Endodermal cell (in vitro differentiated cells): ENCODE measurements at regions not wholly inside any gene's neighbourhood (a gene's known extent, or its start where the extent isn't known, plus 50 kb on each side); places are given as distances from the start of the nearest gene placed in this dataset.
"Not testable (repeated sequence)": the region's sequence is repeated elsewhere in the genome, so short reads cannot be mapped to it uniquely, and the experiment has no call there.

Source experiments
- DNase-seq: peaks from one replicate; pipeline ENCODE4 v3.0.0-alpha.2; 2017
- H3K27ac ChIP-seq: 2 replicates; pipeline ENCODE4 v1.5.1; 2013; ENCODE audit warnings: mild to moderate bottlenecking, low read depth, low read length, moderate library complexity
- H3K27me3 ChIP-seq: 2 replicates; pipeline ENCODE4 v1.6.1; 2013; ENCODE audit warnings: mild to moderate bottlenecking, low read length, moderate library complexity; ENCODE audit not compliant: insufficient read depth, control insufficient read depth, poor library complexity, severe bottlenecking
- H3K36me3 ChIP-seq: 2 replicates; pipeline ENCODE4 v1.7.0; 2013; ENCODE audit warnings: mild to moderate bottlenecking, low read length, moderate library complexity; ENCODE audit not compliant: control insufficient read depth, insufficient read depth
- H3K4me1 ChIP-seq: one replicate; pipeline ENCODE4 v1.7.0; 2013; ENCODE audit warnings: low read length; ENCODE audit not compliant: control insufficient read depth, insufficient read depth
- H3K4me3 ChIP-seq: 2 replicates; pipeline ENCODE4 v1.5.1; 2013; ENCODE audit warnings: mild to moderate bottlenecking, low read length, moderate library complexity
- H3K9ac ChIP-seq: 2 replicates; pipeline ENCODE4 v1.6.1; 2013; ENCODE audit warnings: mild to moderate bottlenecking, low read length, moderate library complexity; ENCODE audit not compliant: poor library complexity, severe bottlenecking; ENCODE audit errors: extremely low read depth
- H3K9me3 ChIP-seq: 2 replicates; pipeline ENCODE4 v1.6.1; 2013; ENCODE audit warnings: mild to moderate bottlenecking, low read length, moderate library complexity; ENCODE audit not compliant: control insufficient read depth
- H3K27ac Mint-ChIP-seq: 2 replicates; pipeline ENCODE4 v1.8.0; 2020; ENCODE audit warnings: mixed read lengths
- H3K27me3 Mint-ChIP-seq: 2 replicates; pipeline ENCODE4 v1.8.0; 2021; ENCODE audit warnings: mild to moderate bottlenecking, mixed read lengths; ENCODE audit not compliant: insufficient read depth
- H3K36me3 Mint-ChIP-seq: 2 replicates; pipeline ENCODE4 v1.8.0; 2020; ENCODE audit warnings: low read depth, mixed read lengths
- H3K4me1 Mint-ChIP-seq: 2 replicates; pipeline ENCODE4 v1.8.0; 2020; ENCODE audit warnings: mixed read lengths
- H3K4me3 Mint-ChIP-seq: 2 replicates; pipeline ENCODE4 v1.8.0; 2020; ENCODE audit warnings: mild to moderate bottlenecking, moderate library complexity, mixed read lengths
- H3K9me3 Mint-ChIP-seq: 2 replicates; pipeline ENCODE4 v1.8.0; 2020; ENCODE audit warnings: mild to moderate bottlenecking, mixed read lengths
- WGBS, 2 experiments: methylation state at CpG; one replicate each; pipeline versions ENCODE4 v1.1.5 to v1.1.7; 2013; ENCODE audit warnings: missing lambda C conversion rate in 2 of 2, mixed read lengths in 1 of 2; ENCODE audit not compliant: insufficient coverage in 1 of 2, insufficient read length in 1 of 2; 5-methylcytosine and 5-hydroxymethylcytosine counted together
- TF ChIP-seq, protein P1 (sequence below): fragments of 200-600 bp; sonication (generic); conservative IDR thresholded peaks from 2 replicates; pipeline ENCODE4 v1.5.0; 2021; ENCODE audit warnings: antibody characterized with exemption, mild to moderate bottlenecking

DNA sequence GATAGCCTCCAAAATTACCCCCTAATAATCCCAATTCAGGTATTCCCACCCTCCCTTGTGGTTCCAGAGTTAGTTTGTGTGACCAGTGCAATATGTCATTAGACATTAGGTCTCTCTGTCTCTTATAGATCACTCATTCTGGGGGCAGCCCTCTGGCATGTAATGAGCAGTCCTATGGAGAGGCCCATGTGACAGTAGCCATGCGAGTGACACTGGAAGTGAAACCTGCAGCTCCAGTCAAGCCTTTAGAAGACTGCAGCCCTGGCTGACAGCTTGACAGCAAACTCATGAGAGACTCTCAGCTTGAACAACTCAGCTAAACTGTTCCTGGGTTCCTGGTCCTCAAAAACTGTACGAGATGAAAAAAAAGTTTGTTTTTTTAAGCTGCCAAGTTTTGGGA lies 54.0 kb upstream of the HSPB3 start:
- 45 to 48% methylated on average over 2 of the region's 2 CpGs for WGBS, 2 experiments
- Histone ChIP-seq H3K36me3 (no peaks in the 10 kb centered on the region), H3K9me3 (no peaks in the 10 kb centered on the region), H3K27ac (no peak overlapping the region), H3K4me3 (no peak overlapping the region), H3K27me3 (no peaks in the 10 kb centered on the region), H3K9ac (no peak overlapping the region), H3K4me1 (no peaks in the 10 kb centered on the region)
- Mint-ChIP-seq H3K27ac (no peak overlapping the region), H3K36me3 (no peaks in the 10 kb centered on the region), H3K4me3 (no peak overlapping the region), H3K9me3 (no peaks in the 10 kb centered on the region), H3K27me3 (no peaks in the 10 kb centered on the region), H3K4me1 (peaks cover 14% of the 10 kb centered on the region)
- no peak for DNase-seq
- TF ChIP-seq, protein P1, sequence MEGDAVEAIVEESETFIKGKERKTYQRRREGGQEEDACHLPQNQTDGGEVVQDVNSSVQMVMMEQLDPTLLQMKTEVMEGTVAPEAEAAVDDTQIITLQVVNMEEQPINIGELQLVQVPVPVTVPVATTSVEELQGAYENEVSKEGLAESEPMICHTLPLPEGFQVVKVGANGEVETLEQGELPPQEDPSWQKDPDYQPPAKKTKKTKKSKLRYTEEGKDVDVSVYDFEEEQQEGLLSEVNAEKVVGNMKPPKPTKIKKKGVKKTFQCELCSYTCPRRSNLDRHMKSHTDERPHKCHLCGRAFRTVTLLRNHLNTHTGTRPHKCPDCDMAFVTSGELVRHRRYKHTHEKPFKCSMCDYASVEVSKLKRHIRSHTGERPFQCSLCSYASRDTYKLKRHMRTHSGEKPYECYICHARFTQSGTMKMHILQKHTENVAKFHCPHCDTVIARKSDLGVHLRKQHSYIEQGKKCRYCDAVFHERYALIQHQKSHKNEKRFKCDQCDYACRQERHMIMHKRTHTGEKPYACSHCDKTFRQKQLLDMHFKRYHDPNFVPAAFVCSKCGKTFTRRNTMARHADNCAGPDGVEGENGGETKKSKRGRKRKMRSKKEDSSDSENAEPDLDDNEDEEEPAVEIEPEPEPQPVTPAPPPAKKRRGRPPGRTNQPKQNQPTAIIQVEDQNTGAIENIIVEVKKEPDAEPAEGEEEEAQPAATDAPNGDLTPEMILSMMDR: no peak

DNA sequence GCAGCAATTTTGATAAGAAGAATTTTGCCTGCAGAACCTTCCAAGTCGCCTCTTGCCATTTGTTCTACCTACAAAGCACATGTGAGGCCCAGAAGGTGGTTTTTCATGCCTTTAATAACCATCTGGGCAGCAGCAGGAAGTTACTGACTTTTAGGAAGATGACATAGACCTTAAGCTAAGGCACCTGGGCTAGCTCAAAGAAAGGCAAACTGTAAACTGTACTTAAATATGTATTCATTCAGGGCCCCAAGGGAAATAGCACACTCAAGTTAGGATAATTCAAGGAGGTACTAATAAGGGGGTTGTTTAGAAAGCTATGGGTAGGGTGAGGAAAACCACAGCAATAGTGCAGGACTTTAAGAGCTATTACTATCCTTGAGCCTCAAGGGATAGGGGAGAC lies 57.3 kb upstream of the HSPB3 start:
- H3K9ac ChIP-seq: no peak overlapping the region
- Mint-ChIP-seq H3K36me3 (no peaks in the 10 kb centered on the region), H3K9me3 (no peaks in the 10 kb centered on the region), H3K27ac (no peak overlapping the region), H3K4me1 (peaks cover 4% of the 10 kb centered on the region), H3K27me3 (no peaks in the 10 kb centered on the region), H3K4me3 (no peak overlapping the region)
- no peak for DNase-seq
- no peaks in the 10 kb centered on the region for H3K9me3 ChIP-seq
- H3K27me3 ChIP-seq: no peaks in the 10 kb centered on the region
- no peak overlapping the region for H3K27ac ChIP-seq
- H3K36me3 ChIP-seq: no peaks in the 10 kb centered on the region
- TF ChIP-seq, protein P1: no peak
- H3K4me1 ChIP-seq: no peaks in the 10 kb centered on the region
- 94 to 100% methylated on average over 1 of the region's 1 CpG for WGBS, 2 experiments
- H3K4me3 ChIP-seq: no peak overlapping the region

DNA sequence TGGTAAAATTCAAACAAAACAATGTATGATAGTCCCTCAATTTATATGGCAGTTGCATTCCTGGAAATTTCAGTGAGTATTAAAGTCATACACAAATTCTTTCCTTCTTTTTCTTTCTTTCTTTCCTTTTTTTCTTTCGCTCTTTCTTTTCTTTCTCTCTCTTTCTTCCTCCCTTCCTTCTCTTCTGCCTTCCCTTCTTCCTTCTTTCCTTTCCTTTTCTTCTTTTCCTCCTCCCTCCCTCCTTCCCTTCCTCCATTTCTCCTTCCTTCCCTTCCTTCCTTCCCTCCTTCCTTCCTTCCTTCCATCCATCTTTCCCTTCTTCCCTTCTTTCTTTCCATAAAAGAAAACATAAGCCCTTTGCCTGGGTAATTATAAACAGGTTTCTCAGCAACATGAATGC lies 58.1 kb upstream of the HSPB3 start:
- Mint-ChIP-seq H3K4me1 (peaks cover 4% of the 10 kb centered on the region), H3K4me3 (no peak overlapping the region), H3K36me3 (no peaks in the 10 kb centered on the region), H3K27ac (no peak overlapping the region), H3K9me3 (no peaks in the 10 kb centered on the region), H3K27me3 (no peaks in the 10 kb centered on the region)
- H3K27me3 ChIP-seq: no peaks in the 10 kb centered on the region
- no peaks in the 10 kb centered on the region for H3K36me3 ChIP-seq
- H3K4me3 ChIP-seq: no peak overlapping the region
- no peak overlapping the region for H3K27ac ChIP-seq
- H3K9ac ChIP-seq: no peak overlapping the region
- no peak for DNase-seq
- TF ChIP-seq, protein P1: no peak
- H3K9me3 ChIP-seq: no peaks in the 10 kb centered on the region
- no peaks in the 10 kb centered on the region for H3K4me1 ChIP-seq
- WGBS, 2 experiments: 87 to 100% methylated on average over 1 of the region's 1 CpG

DNA sequence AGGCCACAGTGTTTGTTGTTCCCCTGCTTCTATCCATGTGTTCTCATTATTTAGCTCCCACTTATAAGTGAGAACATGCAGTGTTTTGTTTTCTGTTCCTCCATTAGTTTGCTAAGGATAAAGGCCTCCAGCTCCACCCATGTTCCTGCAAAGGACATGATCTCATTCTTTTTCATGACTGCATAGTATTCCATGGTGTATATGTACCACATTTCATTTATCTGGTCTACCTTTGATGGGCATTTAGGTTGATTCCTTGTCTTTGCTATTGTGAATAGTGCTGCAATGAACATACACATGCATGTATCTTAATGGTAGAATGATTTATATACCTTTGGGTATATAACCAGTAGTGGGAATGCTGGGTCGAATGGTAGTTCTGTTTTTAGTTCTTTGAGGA lies 62.5 kb upstream of the HSPB3 start:
- WGBS, 2 experiments: 78 to 100% methylated on average over 1 of the region's 1 CpG
- not testable (repeated sequence) for H3K36me3 Mint-ChIP-seq, H3K4me3 ChIP-seq, H3K9ac ChIP-seq, H3K27me3 Mint-ChIP-seq, H3K27ac Mint-ChIP-seq, H3K9me3 ChIP-seq, H3K4me1 ChIP-seq, H3K36me3 ChIP-seq, H3K4me1 Mint-ChIP-seq, H3K9me3 Mint-ChIP-seq, H3K27me3 ChIP-seq, H3K27ac ChIP-seq, DNase-seq, H3K4me3 Mint-ChIP-seq
